HepG2 (cell line): ENCODE measurements at regions not wholly inside any gene's neighbourhood (a gene's known extent, or its start where the extent isn't known, plus 50 kb on each side); places are given as distances from the start of the nearest gene placed in this dataset.

Source experiments
- ATAC-seq: fragments of 200-7000 bp; cut with Tn5 transposase; 3 replicates; pipeline ENCODE4 v1.9.1; 2020; ENCODE audit warnings: mild to moderate bottlenecking, moderate library complexity
- BruUV-seq: library from RNA; stranded (reverse); fragments of 400-500 nt; replicated peaks from 2 replicates; lab custom pipeline; 2021; lab: Mats Ljungman, UMichigan
- CTCF ChIA-PET: fragments of 300-600 bp; formaldehyde crosslinking; extraction: SDS; loops from one replicate; lab custom pipeline; 2021; ENCODE audit warnings: low total read pairs, inconsistent platforms, low intra/inter-chr PET ratio; lab: Yijun Ruan, JAX
- POLR2A ChIA-PET: fragments of 350-600 bp; sonication (Branson Sonifier 250); formaldehyde crosslinking; loops from one replicate; lab custom pipeline; 2020; ENCODE audit warnings: antibody characterized with exemption, inconsistent platforms; lab: Yijun Ruan, JAX
- DNase-seq: peaks from one replicate; pipeline ENCODE4 v3.0.0-alpha.2; 2015; ENCODE audit warnings: low spot score
- FAIRE-seq: peaks from 3 replicates; lab custom pipeline; 2011; peaks lifted over from hg19 to GRCh38; lab: Jason Lieb, UNC
- H2AFZ ChIP-seq: one replicate; pipeline ENCODE4 v1.6.1; 2011; ENCODE audit warnings: low read length, inconsistent platforms
- H3K27ac ChIP-seq: fragments of 300-600 bp; 3 replicates; pipeline ENCODE4 v1.8.0; 2011; ENCODE audit warnings: mixed run types, mild to moderate bottlenecking, mixed read lengths, low read length, inconsistent platforms; ENCODE audit not compliant: insufficient read depth; ENCODE audit errors: extremely low read length
- H3K27me3 ChIP-seq, 2 experiments: fragments of 200-600 bp in 1 of 2; 2 replicates in 1 of 2; 3 replicates in 1 of 2; pipeline versions ENCODE4 v1.6.0 to v1.8.0; 2011; ENCODE audit warnings: low read length in 2 of 2, mild to moderate bottlenecking in 2 of 2, moderate library complexity in 2 of 2, inconsistent platforms in 1 of 2; ENCODE audit not compliant: insufficient read depth in 2 of 2, control insufficient read depth in 1 of 2
- H3K36me3 ChIP-seq, 2 experiments: fragments of 200-600 bp in 1 of 2; replicated peaks in 1 of 2; 2 replicates in 1 of 2; 3 replicates in 1 of 2; pipeline versions ENCODE4 v1.5.1 to v1.8.0; 2011; ENCODE audit warnings: low read length in 2 of 2, inconsistent platforms in 1 of 2; ENCODE audit not compliant: insufficient read depth in 2 of 2, control insufficient read depth in 1 of 2
- H3K4me1 ChIP-seq: 2 replicates; pipeline ENCODE4 v1.5.1; 2012; ENCODE audit warnings: low read length, inconsistent platforms; ENCODE audit not compliant: insufficient read depth
- H3K4me2 ChIP-seq: 2 replicates; pipeline ENCODE4 v1.6.0; 2011; ENCODE audit warnings: low read depth, low read length, inconsistent platforms
- H3K4me3 ChIP-seq, 3 experiments: fragments of 200-600 bp in 1 of 3; sonication (generic), shearing (Covaris generic) in 1 of 3; replicated peaks in 1 of 3; 2 replicates each; pipeline ENCODE4 v1.5.1; 2011 to 2016; ENCODE audit warnings: low read length in 3 of 3, inconsistent platforms in 2 of 3, low read depth in 2 of 3, mild to moderate bottlenecking in 2 of 3, control low read depth in 1 of 3, mixed read lengths in 1 of 3; ENCODE audit not compliant: insufficient read depth in 1 of 3
- H3K79me2 ChIP-seq: one replicate; pipeline ENCODE4 v1.6.1; 2011; ENCODE audit warnings: low read length, inconsistent platforms; ENCODE audit not compliant: insufficient read depth
- H3K9ac ChIP-seq: 2 replicates; pipeline ENCODE4 v1.6.0; 2011; ENCODE audit warnings: mild to moderate bottlenecking, low read depth, low read length, inconsistent platforms; ENCODE audit not compliant: insufficient read depth
- H3K9me3 ChIP-seq: 2 replicates; pipeline ENCODE4 v1.5.1; 2012; ENCODE audit warnings: mild to moderate bottlenecking, low read length
- H4K20me1 ChIP-seq: 2 replicates; pipeline ENCODE4 v1.6.0; 2011; ENCODE audit warnings: inconsistent platforms, mild to moderate bottlenecking, low read length, moderate library complexity; ENCODE audit not compliant: insufficient read depth
- GATAD2A ChIP-seq: IDR thresholded peaks from 2 replicates; pipeline ENCODE4 v1.6.1; 2016
- RBAK ChIP-seq: sonication (generic); formaldehyde crosslinking; IDR thresholded peaks from 2 replicates; pipeline ENCODE4 v1.5.1; 2020; ENCODE audit warnings: mild to moderate bottlenecking, missing genetic modification reagents
- ZNF891 ChIP-seq: sonication (generic); formaldehyde crosslinking; IDR thresholded peaks from 2 replicates; pipeline ENCODE4 v1.5.0; 2020; ENCODE audit warnings: mild to moderate bottlenecking, missing genetic modification reagents
- WGBS: methylation state at CpG from one replicate; pipeline ENCODE4 v1.1.6; 2017; ENCODE audit warnings: low lambda C conversion rate; 5-methylcytosine and 5-hydroxymethylcytosine counted together
- in situ Hi-C: cut with HindIII; loops from 2 replicates; pipeline ENCODE4 v1.10.0; 2017; ENCODE audit warnings: low pct_unique_long_range_greater_than_20kb; ENCODE audit not compliant: extremely low pct_ligation_motif_present
- intact Hi-C: fragments of 100-400 bp; cut with micrococcal nuclease; formaldehyde crosslinking; loops from one replicate; pipeline ENCODE4 v1.10.0; 2022; ENCODE audit not compliant: unreplicated experiment
- TF ChIP-seq, protein P1 (sequence below): sonication (generic); formaldehyde crosslinking; IDR thresholded peaks from 2 replicates; pipeline ENCODE4 v1.5.1; 2020; ENCODE audit warnings: missing genetic modification reagents, mild to moderate bottlenecking, borderline replicate concordance
- TF ChIP-seq, protein P2 (sequence below): sonication (generic); formaldehyde crosslinking; IDR thresholded peaks from 2 replicates; pipeline ENCODE4 v1.4.0; 2020; ENCODE audit warnings: mild to moderate bottlenecking, missing genetic modification reagents
- TF ChIP-seq, protein P3 (sequence below): sonication (generic); formaldehyde crosslinking; IDR thresholded peaks from 2 replicates; pipeline ENCODE4 v1.8.1; 2022; ENCODE audit warnings: mild to moderate bottlenecking, missing genetic modification reagents
- TF ChIP-seq, protein P4 (sequence below): sonication (generic); formaldehyde crosslinking; IDR thresholded peaks from 2 replicates; pipeline ENCODE4 v1.5.1; 2020; ENCODE audit warnings: missing genetic modification reagents, mild to moderate bottlenecking, borderline replicate concordance
- TF ChIP-seq, protein P5 (sequence below): sonication (generic); formaldehyde crosslinking; IDR thresholded peaks from 2 replicates; pipeline ENCODE4 v1.4.0; 2020; ENCODE audit warnings: missing genetic modification reagents, low read depth, mild to moderate bottlenecking, borderline replicate concordance

DNA sequence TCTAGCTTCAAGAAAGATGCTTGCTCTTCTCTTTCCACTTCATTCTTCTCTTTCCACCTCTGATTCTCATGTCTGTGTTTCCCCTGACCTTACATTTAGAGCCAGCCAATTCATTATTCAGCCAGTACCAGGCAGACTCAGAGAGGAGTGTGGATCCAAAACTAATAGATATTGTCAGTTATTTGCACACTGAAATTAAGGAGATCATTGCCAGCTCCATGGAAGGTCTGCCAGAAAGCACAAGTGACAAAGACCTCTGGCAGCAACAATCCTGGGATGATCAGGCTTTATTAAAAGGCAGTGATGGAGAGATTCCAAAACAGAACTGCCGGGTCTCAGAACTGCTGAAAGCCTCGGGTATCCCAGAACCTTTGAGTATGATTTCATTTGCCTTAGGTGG lies 749.4 kb downstream of the XPNPEP1 start:
- no peak overlapping the region for H3K4me2 ChIP-seq
- no peaks in the 10 kb centered on the region; a peak in 1 of 5 replicates for H3K27me3 ChIP-seq
- no peak overlapping the region for H3K27ac ChIP-seq
- POLR2A ChIA-PET: no interaction called here
- no TSS peak for BruUV-seq
- FAIRE-seq: no peak
- no peak overlapping the region for H2AFZ ChIP-seq
- H3K4me1 ChIP-seq: no peaks in the 10 kb centered on the region
- TF ChIP-seq, protein P1, sequence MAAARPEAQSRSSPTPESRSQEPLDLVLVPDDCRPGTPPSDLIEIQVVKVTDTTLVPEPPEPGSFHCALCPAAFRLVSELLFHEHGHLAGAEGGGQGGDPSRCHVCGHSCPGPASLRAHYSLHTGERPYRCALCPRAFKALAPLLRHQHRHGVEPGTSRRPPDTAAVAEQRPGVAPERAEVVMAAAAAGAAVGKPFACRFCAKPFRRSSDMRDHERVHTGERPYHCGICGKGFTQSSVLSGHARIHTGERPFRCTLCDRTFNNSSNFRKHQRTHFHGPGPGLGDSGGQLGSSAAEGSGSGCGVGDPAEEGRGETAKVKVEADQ: no peak
- TF ChIP-seq, protein P2, sequence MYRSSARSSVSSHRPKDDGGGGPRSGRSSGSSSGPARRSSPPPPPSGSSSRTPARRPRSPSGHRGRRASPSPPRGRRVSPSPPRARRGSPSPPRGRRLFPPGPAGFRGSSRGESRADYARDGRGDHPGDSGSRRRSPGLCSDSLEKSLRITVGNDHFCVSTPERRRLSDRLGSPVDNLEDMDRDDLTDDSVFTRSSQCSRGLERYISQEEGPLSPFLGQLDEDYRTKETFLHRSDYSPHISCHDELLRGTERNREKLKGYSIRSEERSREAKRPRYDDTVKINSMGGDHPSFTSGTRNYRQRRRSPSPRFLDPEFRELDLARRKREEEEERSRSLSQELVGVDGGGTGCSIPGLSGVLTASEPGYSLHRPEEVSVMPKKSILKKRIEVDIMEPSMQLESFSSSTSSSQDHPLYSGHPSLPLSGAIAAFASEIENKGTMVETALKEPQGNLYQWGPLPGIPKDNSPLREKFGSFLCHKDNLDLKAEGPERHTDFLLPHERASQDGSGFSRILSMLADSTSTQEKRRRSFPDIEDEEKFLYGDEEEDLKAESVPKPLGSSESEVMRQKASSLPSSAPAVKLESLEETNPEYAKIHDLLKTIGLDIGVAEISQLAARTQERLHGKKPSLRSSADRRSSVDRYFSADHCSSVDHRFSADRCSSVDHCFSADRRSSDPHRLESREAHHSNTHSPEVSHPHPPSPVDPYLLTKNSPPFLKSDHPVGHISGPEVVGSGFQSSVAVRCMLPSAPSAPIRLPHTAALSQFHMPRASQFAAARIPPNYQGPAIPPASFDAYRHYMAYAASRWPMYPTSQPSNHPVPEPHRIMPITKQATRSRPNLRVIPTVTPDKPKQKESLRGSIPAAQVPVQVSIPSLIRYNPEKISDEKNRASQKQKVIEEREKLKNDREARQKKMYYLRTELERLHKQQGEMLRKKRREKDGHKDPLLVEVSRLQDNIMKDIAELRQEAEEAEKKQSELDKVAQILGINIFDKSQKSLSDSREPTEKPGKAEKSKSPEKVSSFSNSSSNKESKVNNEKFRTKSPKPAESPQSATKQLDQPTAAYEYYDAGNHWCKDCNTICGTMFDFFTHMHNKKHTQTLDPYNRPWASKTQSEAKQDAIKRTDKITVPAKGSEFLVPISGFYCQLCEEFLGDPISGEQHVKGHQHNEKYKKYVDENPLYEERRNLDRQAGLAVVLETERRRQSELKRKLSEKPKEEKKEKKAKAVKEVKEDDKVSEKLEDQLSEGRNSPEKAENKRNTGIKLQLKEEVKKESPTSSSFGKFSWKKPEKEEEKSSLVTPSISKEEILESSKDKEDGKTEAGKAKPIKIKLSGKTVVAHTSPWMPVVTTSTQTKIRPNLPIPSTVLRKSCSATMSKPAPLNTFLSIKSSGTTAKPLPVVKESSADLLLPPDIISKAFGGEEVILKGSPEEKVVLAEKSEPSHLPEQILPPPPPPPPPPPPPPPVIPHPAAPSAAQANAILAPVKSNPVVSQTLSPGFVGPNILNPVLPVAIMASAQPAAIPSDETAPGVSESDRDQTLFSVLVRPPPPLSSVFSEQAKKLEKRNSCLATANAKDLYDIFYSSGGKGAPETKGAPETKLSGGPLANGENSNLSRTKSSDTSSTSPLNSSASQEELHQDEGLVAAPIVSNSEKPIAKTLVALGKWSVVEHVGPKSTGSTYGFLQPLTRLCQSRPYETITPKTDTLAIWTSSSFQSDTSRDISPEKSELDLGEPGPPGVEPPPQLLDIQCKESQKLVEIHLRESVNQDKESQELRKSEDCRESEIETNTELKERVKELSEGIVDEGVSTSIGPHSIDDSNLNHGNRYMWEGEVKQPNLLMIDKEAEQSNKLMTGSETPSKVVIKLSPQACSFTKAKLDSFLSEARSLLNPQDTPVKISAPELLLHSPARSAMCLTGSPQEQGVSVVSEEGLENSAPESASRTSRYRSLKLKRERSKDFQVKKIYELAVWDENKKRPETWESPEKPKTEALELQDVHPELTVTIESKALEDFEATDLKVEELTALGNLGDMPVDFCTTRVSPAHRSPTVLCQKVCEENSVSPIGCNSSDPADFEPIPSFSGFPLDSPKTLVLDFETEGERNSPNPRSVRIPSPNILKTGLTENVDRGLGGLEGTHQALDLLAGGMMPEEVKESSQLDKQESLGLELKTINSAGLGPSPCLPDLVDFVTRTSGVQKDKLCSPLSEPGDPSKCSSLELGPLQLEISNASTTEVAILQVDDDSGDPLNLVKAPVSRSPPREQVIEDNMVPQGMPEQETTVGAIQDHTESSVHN (CRISPR knock-in tag): no peak
- TF ChIP-seq, protein P3, sequence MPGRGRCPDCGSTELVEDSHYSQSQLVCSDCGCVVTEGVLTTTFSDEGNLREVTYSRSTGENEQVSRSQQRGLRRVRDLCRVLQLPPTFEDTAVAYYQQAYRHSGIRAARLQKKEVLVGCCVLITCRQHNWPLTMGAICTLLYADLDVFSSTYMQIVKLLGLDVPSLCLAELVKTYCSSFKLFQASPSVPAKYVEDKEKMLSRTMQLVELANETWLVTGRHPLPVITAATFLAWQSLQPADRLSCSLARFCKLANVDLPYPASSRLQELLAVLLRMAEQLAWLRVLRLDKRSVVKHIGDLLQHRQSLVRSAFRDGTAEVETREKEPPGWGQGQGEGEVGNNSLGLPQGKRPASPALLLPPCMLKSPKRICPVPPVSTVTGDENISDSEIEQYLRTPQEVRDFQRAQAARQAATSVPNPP (CRISPR knock-in tag): no peak
- TF ChIP-seq, protein P4, sequence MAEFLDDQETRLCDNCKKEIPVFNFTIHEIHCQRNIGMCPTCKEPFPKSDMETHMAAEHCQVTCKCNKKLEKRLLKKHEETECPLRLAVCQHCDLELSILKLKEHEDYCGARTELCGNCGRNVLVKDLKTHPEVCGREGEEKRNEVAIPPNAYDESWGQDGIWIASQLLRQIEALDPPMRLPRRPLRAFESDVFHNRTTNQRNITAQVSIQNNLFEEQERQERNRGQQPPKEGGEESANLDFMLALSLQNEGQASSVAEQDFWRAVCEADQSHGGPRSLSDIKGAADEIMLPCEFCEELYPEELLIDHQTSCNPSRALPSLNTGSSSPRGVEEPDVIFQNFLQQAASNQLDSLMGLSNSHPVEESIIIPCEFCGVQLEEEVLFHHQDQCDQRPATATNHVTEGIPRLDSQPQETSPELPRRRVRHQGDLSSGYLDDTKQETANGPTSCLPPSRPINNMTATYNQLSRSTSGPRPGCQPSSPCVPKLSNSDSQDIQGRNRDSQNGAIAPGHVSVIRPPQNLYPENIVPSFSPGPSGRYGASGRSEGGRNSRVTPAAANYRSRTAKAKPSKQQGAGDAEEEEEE (CRISPR knock-in tag): no peak
- TF ChIP-seq, protein P5, sequence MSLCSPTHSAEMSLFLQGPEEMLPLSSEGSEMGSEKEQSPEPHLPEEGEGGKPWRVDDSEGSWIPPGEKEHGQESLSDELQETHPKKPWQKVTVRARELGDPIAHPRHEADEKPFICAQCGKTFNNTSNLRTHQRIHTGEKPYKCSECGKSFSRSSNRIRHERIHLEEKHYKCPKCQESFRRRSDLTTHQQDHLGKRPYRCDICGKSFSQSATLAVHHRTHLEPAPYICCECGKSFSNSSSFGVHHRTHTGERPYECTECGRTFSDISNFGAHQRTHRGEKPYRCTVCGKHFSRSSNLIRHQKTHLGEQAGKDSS (CRISPR knock-in tag): no peak
- TF ChIP-seq ZNF891 (CRISPR knock-in tag) (no peak), RBAK (no peak), GATAD2A (CRISPR knock-in tag) (no peak)
- TF ChIP-seq, all 625 proteins: peak for 0
- 0% methylated on average over 2 of the region's 2 CpGs for WGBS
- no peak for DNase-seq
- CTCF ChIA-PET: no interaction called here
- no peak for ATAC-seq
- Histone ChIP-seq H4K20me1 (no peaks in the 10 kb centered on the region), H3K79me2 (no peaks in the 10 kb centered on the region), H3K9ac (no peak overlapping the region), H3K4me3 (no peak overlapping the region), H3K36me3 (no peaks in the 10 kb centered on the region), H3K9me3 (peaks cover 68% of the 10 kb centered on the region)
- intact Hi-C loops (no loop called here), in situ Hi-C loops (no loop called here)
